Motor neuron (in vitro differentiated cells): ENCODE measurements at regions not wholly inside any gene's neighbourhood (a gene's known extent, or its start where the extent isn't known, plus 50 kb on each side); places are given as distances from the start of the nearest gene placed in this dataset.

ENCODE experiments used
- ATAC-seq, 8 experiments: fragments of 200-7000 bp; cut with Tn5 transposase; replicated peaks in 6 of 8; 2 replicates each; pipeline ENCODE4 v1.8.0; 2021; ENCODE audit warnings: mild to moderate bottlenecking in 8 of 8, moderate library complexity in 8 of 8
- H3K27ac ChIP-seq, 2 donors: fragments of 250-450 bp; sonication (Bioruptor Pico); 2 replicates each; pipeline ENCODE4 v1.9.0; 2021; ENCODE audit warnings: antibody characterized with exemption in 2 of 2, mild to moderate bottlenecking in 2 of 2, moderate library complexity in 1 of 2
- H3K4me1 ChIP-seq, 2 donors: fragments of 250-450 bp; sonication (Bioruptor Pico); replicated peaks in 1 of 2; 2 replicates each; pipeline ENCODE4 v1.6.1; 2021; ENCODE audit warnings: antibody characterized with exemption in 2 of 2, mild to moderate bottlenecking in 2 of 2, moderate library complexity in 1 of 2
- H3K4me3 ChIP-seq, 5 donors: fragments of 250-450 bp; sonication (Bioruptor Pico); 2 replicates each; pipeline ENCODE4 v1.9.0; 2021; ENCODE audit warnings: antibody characterized with exemption in 5 of 5, mild to moderate bottlenecking in 5 of 5, moderate library complexity in 4 of 5
- WGBS, 10 experiments: fragments of 450-650 bp; shearing (Covaris generic); methylation state at CpG; one replicate each; pipeline ENCODE4 v1.0.0; 2022; 5-methylcytosine and 5-hydroxymethylcytosine counted together
- in situ Hi-C, 9 experiments: fragments of 400-800 bp; cut with MboI; loops; one replicate each; pipeline ENCODE4 v1.15.0; 2021; ENCODE audit warnings: low sequenced_read_pairs in 9 of 9, low pct_unique_long_range_greater_than_20kb in 2 of 9; ENCODE audit not compliant: unreplicated experiment in 9 of 9

DNA sequence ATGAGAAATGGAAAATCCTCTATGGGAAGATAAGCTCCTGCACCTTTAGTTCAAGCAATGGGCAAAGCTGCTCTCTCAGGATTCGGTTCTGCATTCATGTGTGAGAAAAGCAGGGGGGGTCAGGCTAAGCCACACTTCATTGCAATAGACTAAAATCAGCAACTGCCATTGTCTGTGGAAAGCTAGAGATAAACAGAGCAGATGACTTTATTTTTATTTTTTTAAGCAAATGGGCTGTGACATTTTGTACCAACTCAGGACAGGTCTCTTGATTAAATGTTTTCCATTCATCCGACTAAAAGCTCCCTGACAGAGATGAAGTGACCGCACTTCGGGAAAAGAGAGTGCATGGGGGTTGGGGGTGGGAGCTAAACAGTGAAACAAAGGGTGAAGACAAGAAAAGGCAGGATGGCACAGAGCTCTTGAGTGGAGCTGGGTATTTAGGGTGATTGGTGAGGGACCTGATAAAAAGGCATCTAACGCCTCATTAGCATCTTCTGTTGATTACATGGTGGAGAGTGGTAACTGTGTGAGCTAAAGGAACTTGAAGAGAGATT is 987.4 kb downstream of the TUSC7 start:
- in situ Hi-C loops, result no loop called here
- ATAC-seq, result peak in 5 of 8 experiments; percentile 80 to 89 (median 86)
- peaks cover 19 to 43% of the 10 kb centered on the region in 2 donors for H3K4me1 ChIP-seq
- WGBS, 10 experiments, result 0 to 100% (median 24%) methylated on average over 1 to 5 of the region's 5 CpGs; no CpG with 5 or more reads in 2 of the 10 experiments
- no peak overlapping the region for H3K27ac ChIP-seq
- H3K4me3 ChIP-seq, result no peak overlapping the region

- peaks cover 19 to 43% of the 10 kb centered on the region in 2 donors for H3K4me1 ChIP-seq
- no peak overlapping the region for H3K4me3 ChIP-seq
- in situ Hi-C loops, result no loop called here
- 87 to 100% (median 94%) methylated on average over 1 to 2 of the region's 2 CpGs for WGBS, 10 experiments
- ATAC-seq, result no peak
- no peak overlapping the region for H3K27ac ChIP-seq
Measured at GRCh38 chr3:117699058-117699457, 989.5 kb downstream of the TUSC7 start.

- Histone ChIP-seq H3K27ac (no peak overlapping the region), H3K4me1 (peaks cover 17 to 43% of the 10 kb centered on the region in 2 donors), H3K4me3 (no peak overlapping the region)
- in situ Hi-C loops, result loop anchor here in 1 of 9 experiments (25.0 kb wide), 1 partner anchor 163 kb away; no protein-coding TSS in a partner anchor
- ATAC-seq, result peak in 6 of 8 experiments; percentile 15 to 54 (median 26)
- 28 to 94% (median 80%) methylated on average over 2 to 6 of the region's 6 CpGs; no CpG with 5 or more reads in 1 of the 10 experiments for WGBS, 10 experiments
Measured at GRCh38 chr3:117700573-117701360, 991.2 kb downstream of the TUSC7 start.

GRCh38 chr3:117705011-117705410 is 995.4 kb downstream of the TUSC7 start:
- Histone ChIP-seq H3K4me3 (no peak overlapping the region), H3K4me1 (peaks cover 3 to 24% of the 10 kb centered on the region in 2 donors), H3K27ac (no peak overlapping the region)
- no peak for ATAC-seq
- in situ Hi-C loops, result loop anchor here in 1 of 9 experiments (25.0 kb wide), 1 partner anchor 168 kb away; no protein-coding TSS in a partner anchor
- 73 to 100% (median 92%) methylated on average over 1 to 3 of the region's 3 CpGs; no CpG with 5 or more reads in 2 of the 10 experiments for WGBS, 10 experiments

DNA sequence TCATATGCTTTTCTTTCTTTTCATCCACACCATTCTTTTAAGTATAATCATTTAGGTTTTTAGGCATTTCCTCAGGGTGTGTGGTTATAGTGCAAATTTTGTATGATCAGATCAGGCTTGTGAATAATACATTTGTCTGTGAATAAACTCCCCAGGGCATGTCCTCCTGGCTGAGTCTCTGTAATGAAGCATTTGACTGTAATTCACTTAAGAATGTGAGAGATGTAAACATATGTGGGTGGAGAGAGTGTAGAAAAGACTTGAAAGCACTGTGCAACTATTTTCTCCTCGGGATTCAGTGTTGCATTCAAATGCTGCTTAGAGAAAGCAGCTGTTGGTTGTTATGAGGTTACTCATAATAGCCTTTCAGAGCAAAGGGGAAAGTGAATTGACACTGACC is 996.5 kb downstream of the TUSC7 start:
- no peak overlapping the region for H3K27ac ChIP-seq
- ATAC-seq, result peak in 3 of 8 experiments; percentile 92 to 96 (median 94)
- in situ Hi-C loops, result loop anchor here in 1 of 9 experiments (25.0 kb wide), 1 partner anchor 169 kb away; no protein-coding TSS in a partner anchor
- H3K4me3 ChIP-seq, result no peak overlapping the region
- H3K4me1 ChIP-seq, result peaks cover 3 to 13% of the 10 kb centered on the region in 2 donors
- 0 to 63% (median 22%) methylated on average over 1 of the region's 1 CpG; no CpG with 5 or more reads in 3 of the 10 experiments for WGBS, 10 experiments

DNA sequence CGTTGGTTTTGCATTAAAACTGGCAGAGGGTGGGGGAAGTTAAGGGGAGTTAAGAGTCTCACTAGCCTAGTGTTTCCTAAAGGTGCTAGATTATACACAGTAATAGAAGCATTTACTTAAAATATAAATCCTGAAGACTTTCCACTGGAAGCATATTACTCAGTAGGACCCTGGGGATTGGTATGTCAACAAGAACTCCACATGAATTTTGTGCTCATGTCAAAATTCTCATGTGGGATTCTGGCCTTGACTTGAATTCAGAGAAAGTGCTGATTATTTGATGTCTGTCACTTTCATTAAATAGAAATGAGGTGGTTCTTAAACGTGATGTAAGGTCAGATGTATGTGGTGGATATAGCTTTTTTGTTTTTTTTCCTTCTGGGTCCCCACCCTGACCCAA is 997.2 kb downstream of the TUSC7 start:
- Histone ChIP-seq H3K4me3 (no peak overlapping the region), H3K27ac (no peak overlapping the region), H3K4me1 (peaks cover 0 to 6% of the 10 kb centered on the region in 2 donors)
- WGBS, 10 experiments, result 14 to 100% (median 80%) methylated on average over 1 to 2 of the region's 2 CpGs; no CpG with 5 or more reads in 1 of the 10 experiments
- no peak for ATAC-seq
- in situ Hi-C loops, result loop anchor here in 1 of 9 experiments (25.0 kb wide), 1 partner anchor 169 kb away; no protein-coding TSS in a partner anchor

GRCh38 chr3:117708601-117709000 is 999.0 kb downstream of the TUSC7 start:
- WGBS, 10 experiments, result 80 to 100% (median 96%) methylated on average over 1 to 3 of the region's 3 CpGs; no CpG with 5 or more reads in 1 of the 10 experiments
- no peak for ATAC-seq

DNA sequence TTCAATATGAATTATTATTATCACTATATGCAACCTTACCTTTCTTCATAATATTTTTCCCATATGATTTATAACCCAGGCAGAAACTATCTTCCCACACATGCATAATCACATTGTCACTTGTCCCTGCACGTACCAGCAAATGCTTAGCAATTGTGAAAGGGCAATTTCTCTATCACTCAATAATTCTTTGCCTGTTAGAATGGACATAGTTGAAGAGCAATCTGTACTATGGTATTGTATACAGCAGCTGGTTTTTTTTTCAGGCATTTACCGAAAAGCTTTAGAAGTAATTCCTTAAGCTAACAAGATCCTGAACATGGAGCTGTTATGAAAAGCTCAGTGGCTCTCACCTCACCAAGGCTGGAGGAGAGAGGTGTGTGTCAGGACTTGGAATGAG is 999.5 kb downstream of the TUSC7 start:
- ATAC-seq, result peak in 1 of 8 experiments; percentile 41
- Histone ChIP-seq H3K4me3 (no peak overlapping the region), H3K27ac (no peak overlapping the region), H3K4me1 (peaks cover 0 to 4% of the 10 kb centered on the region in 2 donors)
- in situ Hi-C loops, result loop anchor here in 1 of 9 experiments (25.0 kb wide), 1 partner anchor 172 kb away; no protein-coding TSS in a partner anchor
- WGBS, 10 experiments, result 33 to 100% (median 80%) methylated on average over 1 to 2 of the region's 2 CpGs; no CpG with 5 or more reads in 1 of the 10 experiments

More at GRCh38 chr3:117708601-117709000, 999.0 kb downstream of the TUSC7 start:
- in situ Hi-C loops, result loop anchor here in 1 of 9 experiments (25.0 kb wide), 1 partner anchor 171 kb away; no protein-coding TSS in a partner anchor
- H3K4me1 ChIP-seq, result peaks cover 0 to 4% of the 10 kb centered on the region in 2 donors
- H3K27ac ChIP-seq, result no peak overlapping the region
- H3K4me3 ChIP-seq, result no peak overlapping the region

DNA sequence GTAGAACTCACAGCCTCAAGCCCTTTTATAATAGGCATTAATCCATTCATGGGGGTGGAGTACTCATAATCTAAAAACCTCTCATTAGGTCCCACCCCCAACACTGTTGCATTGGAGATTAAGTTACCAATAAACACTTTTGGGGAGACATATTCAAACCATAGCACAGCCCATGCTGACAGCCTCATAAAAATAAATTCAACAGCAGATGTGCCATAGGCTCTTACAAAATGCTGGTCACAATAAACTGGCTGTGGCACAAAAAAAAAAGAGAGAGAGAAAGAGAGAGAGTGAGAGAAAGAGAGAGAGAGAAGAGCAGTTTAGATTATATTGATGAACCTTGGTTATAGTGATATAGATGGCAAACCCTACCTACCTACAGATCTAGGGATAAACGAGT is 1000.9 kb downstream of the TUSC7 start:
- WGBS, 10 experiments, result 27 to 86% (median 65%) methylated on average over 1 of the region's 1 CpG; no CpG with 5 or more reads in 2 of the 10 experiments
- Histone ChIP-seq H3K4me1 (peaks cover 0 to 4% of the 10 kb centered on the region in 2 donors), H3K4me3 (no peak overlapping the region), H3K27ac (no peak overlapping the region)
- in situ Hi-C loops, result loop anchor here in 1 of 9 experiments (25.0 kb wide), 1 partner anchor 173 kb away; no protein-coding TSS in a partner anchor
- peak in 2 of 8 experiments; percentile 9 to 18 for ATAC-seq

- H3K4me1 ChIP-seq, result peaks cover 0 to 3% of the 10 kb centered on the region in 2 donors
- H3K4me3 ChIP-seq, result no peak overlapping the region
- in situ Hi-C loops, result loop anchor here in 1 of 9 experiments (25.0 kb wide), 1 partner anchor 182 kb away; no protein-coding TSS in a partner anchor
- no peak overlapping the region for H3K27ac ChIP-seq
- WGBS, 10 experiments, result 0 to 56% (median 50%) methylated on average over 1 to 2 of the region's 2 CpGs; no CpG with 5 or more reads in 1 of the 10 experiments
- ATAC-seq, result no peak
Measured at GRCh38 chr3:117719316-117719926, 1009.8 kb downstream of the TUSC7 start.

DNA sequence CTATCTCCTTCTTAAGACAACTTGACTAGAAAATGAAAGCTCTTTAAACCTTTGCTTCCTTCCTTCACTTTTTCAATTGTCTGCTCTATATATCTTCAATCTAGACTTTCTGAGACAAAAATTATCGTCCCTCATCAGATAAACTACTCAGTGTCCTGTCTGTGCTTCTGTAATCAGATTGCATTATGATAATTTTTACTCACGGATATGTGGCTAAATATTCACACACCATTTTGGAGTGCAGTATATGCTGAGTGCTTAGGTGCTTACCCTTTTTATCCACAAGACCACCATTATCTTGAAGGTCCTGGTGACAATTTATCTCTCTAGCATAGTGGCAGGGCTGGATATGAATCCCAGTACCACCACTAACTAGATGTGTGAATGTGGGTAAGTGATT is 1012.3 kb downstream of the TUSC7 start:
- H3K4me1 ChIP-seq, result peaks cover 0 to 3% of the 10 kb centered on the region in 2 donors
- in situ Hi-C loops, result loop anchor here in 1 of 9 experiments (25.0 kb wide), 1 partner anchor 185 kb away; no protein-coding TSS in a partner anchor

GRCh38 chr3:117722856-117723255 is 1013.3 kb downstream of the TUSC7 start:
- Histone ChIP-seq H3K27ac (no peak overlapping the region), H3K4me3 (no peak overlapping the region), H3K4me1 (peaks cover 0 to 3% of the 10 kb centered on the region in 2 donors)
- in situ Hi-C loops, result loop anchor here in 1 of 9 experiments (25.0 kb wide), 1 partner anchor 186 kb away; no protein-coding TSS in a partner anchor
- WGBS, 10 experiments, result 45 to 93% (median 80%) methylated on average over 1 to 3 of the region's 3 CpGs
- ATAC-seq, result no peak

More for the DNA sequence above, 1012.3 kb downstream of the TUSC7 start:
- no peak for ATAC-seq
- H3K27ac ChIP-seq, result no peak overlapping the region
- 41 to 96% (median 61%) methylated on average over 2 of the region's 2 CpGs; no CpG with 5 or more reads in 4 of the 10 experiments for WGBS, 10 experiments
- H3K4me3 ChIP-seq, result no peak overlapping the region
